GM18517 (cell line): ENCODE measurements at regions not wholly inside any gene's neighbourhood (a gene's known extent, or its start where the extent isn't known, plus 50 kb on each side); places are given as distances from the start of the nearest gene placed in this dataset.
A peak's percentile ranks its signal among the peaks of the same experiment; 100 is the strongest.
"Not testable (repeated sequence)": the region's sequence is repeated elsewhere in the genome, so short reads cannot be mapped to it uniquely, and the experiment has no call there.

Experiments
- ATAC-seq: cut with Tn5 transposase; IDR thresholded peaks from one replicate; pipeline ENCODE4 v1.9.1; 2021; ENCODE audit warnings: mild to moderate bottlenecking, moderate library complexity; ENCODE audit not compliant: unreplicated experiment

DNA sequence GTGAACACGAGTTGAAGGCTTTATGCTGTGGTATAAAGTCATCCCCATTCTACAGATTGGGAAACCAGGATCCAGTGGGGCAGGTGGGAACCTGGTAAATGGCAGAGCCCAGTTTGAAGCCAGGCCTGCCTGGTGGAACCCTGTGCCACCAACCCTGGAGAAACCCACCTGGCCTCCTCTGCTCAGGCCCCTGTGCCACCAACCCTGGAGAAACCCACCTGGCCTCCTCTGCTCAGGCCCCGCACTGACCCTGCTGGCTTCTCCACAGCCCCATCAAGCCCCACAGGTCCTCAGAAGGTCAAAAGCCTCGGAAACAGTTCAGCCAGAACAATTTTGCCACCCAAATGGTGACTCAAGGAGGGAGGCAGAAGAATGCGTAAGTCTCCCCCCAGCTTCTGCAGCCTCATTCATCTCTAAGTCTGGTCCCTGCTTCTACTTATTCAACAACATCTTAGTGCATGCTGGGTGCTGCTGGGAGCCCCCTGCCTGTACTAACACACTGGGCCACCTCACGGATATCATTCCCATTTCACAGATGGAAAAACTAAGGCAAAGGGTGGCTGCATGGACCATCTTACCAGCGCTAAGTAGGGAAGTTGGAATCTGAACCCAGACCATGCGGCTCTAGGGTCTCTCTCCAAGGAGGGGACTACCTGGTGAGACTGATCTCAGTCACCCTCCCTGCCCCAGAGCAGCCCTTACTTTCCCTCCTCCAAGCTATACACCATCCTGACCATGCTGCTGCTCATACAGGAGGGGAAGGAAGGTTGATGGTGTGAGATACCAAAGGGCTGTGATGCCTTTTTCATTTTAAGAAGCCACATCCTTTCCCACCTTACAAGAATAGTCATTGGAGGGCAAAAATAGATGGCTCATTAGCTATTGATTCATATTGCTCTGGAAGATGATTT is 93.7 kb upstream of the ID2 start:
- no peak for ATAC-seq

DNA sequence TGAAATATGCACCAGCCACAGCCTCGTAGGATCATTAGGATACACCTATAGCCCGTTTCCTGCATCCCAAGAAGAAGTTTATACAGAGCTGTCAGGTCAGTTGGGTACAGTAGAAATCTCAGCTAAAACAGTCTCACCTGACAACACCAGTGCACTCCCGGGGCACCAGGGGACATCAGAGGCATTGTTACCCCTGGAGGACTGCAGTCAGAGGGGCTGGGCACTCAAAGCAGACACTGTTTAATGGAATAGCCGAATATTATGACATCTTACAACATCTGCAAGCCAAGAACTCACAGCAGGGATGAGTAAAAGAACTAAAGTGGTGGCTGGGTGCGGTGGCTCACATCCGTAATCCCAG is 93.0 kb upstream of the ID2 start:
- ATAC-seq, result no peak

DNA sequence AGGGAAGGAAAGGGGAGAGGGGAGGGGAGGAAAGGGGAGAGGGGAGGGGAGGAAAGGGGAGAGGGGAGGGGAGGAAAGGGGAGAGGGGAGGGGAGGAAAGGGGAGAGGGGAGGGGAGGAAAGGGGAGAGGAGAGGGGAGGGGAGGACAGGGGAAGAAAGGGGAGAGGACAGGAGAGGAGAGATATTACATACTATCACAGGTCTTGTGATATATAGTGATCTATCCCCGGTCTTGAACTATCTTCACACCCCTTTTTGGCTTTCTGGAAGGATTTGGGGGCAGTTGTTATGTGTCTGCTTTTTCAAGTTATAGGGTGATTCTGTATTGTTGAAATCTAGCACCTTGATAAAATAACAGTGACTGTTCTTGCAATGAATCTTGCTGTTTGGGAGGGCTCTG is 92.1 kb upstream of the ID2 start:
- ATAC-seq, result no peak

DNA sequence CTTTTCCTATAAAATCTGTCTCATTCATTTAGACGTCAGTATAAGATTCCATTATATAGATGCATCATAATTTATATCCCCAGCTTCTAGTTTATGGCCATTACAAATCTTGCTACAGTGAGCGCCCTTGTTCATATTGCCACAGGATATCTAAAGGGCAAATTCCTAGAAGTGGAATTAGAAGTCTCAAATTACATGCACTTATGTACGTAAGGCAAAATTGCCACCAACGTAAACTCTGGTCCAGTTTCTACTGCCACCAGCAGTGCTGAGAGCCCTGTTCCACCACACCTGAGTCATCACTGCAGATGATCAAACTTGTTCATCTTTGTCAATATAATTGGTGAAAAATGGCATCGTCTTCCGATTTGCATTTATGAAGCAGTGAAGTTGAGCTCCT is 90.9 kb upstream of the ID2 start:
- ATAC-seq, result no peak

DNA sequence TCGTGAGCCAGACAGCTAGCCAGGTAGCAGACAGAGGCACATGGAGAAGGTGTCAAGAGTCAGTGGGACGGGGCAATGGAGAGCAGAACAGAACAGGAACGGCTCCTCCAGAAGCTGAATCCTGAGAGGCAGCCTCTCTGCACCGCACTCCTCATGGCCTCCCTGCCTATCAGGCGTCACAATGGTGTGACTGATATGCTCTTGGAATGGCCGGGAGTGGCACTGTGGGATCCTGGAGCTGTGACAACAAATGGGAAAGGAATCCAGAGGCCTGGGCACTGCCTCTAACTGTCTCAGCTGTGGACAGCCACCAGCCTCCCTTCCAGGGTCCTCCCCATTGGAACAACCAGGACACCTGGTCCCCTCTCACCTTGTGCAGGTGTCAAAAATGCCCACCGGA is 89.1 kb upstream of the ID2 start:
- ATAC-seq, result no peak

DNA sequence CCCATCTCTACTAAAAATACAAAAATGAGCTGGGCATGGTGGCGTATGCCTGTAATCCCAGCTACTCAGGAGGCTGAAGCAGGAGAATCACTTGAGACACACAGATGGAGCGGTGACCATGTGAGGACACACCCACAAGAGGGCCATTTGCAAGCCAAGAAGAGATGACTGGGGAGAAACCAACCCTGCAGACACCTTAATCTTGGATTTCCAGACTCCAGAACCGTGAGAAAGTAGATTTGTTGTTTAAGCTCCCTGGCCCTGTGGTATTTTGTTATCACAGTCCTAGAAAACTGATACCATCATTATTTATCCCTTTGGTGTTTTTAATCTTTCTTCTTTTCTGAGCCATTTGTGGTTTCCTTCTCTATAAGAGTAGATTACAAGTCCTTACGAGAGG is 88.6 kb upstream of the ID2 start:
- ATAC-seq, result no peak

DNA sequence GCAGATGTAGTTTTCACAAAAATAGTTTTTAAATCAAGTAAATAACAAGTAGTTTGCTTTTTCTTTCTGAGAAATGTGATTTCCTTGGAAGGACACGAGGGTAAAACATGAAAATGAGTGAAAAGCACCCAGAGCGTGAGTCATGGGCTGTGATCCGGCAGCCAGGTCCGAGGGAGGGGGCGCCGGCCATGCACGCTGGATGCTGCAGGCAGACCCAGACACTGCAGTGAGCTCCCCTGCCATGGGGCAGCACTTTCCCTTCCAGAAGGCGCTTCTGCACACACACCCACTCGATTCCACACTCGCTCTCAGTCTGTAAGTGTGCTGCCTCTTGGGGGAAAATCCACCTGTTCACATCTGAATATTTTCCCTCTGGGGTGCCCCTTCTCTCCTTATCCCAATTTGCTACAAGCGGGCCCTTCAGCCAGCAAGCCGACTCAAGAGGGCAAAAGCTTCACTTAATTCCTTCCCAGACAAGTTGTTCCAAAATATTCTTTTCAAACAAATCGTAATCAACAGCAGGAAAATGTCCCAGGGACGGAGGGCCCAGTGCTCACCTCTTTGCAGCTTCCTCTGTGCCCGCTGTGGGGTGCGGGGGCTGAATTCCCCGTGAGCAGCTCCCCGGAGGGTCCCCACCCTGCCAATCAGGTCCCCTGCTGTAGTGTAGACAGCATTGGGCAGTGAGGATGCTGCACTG is 87.0 kb upstream of the ID2 start:
- no peak for ATAC-seq

DNA sequence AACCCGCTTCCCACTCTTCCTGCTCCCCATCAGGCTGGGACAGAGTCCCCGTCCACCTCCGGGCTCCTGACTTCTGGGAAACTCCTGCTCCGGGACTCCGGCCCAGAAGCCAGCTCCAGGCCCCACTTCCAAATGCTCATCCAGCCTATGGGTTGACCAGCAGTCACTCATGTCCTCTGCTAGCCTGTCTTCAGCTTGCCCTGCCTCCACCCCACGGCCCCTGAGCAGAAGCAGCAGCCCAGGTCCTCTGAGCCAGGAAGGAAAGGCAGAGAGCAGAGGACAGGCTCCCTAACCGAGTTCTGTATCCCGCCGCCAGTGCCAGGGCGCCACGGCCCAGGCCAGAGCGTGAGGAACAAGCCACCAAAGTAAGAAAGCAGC is 86.4 kb upstream of the ID2 start:
- ATAC-seq, result no peak

DNA sequence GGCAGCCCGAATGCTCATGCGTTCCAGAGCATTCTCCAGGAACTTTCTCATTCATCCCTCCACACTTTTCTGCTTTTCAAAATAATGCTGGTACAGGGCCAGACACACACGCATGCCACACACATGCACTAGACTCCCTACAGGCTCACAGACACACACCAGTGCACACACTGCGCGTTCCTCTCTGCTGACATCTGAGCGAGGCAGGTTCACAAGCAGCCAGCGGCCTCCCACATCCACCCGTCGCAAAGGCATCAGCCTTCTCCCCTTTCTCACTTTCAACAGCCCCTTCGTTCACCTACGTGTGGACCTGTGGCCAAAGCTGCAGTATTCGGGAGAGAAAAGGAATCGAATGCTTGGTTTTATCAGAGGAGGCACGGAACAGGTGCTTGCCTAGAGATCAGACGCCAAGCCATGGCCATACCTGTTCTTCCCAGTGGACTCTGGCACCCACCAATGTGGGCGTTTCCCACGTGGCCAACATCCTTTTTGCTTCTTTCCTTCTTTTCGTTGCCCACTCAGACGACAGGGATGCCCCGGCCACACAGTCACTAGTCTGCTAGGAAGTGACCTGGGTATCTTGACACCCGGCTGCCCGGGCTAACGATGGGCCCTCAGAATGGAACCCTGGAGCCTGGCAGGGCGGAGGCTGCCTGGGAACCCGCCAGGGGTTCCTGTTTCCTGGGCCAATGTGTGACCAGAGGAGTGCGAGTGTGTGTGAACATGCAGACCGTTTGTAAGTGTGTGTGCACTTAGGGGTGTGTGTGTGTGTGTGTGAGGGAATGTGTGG is 85.8 kb upstream of the ID2 start:
- ATAC-seq, result no peak

DNA sequence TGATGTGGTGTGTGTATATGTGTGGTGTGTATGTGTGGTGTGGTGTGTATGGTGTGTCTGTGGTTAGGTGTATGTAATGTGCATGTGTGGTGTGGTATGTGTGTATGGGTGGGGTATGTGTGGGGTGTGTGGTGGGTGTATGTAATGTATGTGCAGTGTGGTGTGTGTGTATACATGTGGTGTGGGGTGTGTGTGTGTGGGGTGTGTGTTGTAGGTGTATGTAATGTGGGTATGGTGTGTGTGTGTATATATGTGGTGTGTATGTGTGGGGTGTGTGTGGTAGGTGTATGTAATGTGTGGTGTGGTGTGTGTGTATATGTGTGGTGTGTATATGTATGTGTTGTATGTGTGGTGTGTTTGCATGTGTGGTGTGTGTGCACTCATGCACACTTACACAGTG is 84.8 kb upstream of the ID2 start:
- no peak for ATAC-seq

DNA sequence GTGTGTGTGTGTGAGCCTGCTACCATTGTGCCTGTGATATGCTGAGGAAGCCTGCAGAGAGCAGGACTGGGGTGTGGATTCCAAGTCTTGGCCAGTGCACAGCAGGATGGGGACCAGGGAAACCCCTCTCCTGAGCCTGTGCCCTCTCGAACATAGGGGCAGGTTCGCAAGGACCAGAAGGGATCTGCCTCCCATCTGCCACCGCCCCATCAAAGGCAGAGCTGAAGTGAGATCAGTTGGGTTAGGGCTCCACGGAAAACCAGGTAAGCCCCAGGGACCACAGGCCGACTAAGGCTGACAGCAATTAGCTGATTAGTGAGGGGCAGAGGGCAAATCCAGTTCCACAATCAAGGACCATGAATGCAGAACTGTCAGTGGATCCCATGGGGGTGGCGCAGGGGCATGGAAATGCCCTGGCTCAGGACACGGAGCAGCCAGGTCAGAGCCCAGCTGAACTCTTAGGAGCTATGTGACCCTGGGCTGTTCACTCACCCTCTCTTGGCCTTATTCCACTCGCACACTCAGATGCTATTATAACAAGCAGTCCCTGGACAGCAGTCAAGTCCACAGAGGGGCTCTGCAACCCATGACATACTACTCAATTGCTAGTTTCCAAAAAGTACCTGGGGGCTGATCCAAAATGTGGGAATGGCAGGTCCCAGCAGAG is 84.2 kb upstream of the ID2 start:
- ATAC-seq, result no peak

DNA sequence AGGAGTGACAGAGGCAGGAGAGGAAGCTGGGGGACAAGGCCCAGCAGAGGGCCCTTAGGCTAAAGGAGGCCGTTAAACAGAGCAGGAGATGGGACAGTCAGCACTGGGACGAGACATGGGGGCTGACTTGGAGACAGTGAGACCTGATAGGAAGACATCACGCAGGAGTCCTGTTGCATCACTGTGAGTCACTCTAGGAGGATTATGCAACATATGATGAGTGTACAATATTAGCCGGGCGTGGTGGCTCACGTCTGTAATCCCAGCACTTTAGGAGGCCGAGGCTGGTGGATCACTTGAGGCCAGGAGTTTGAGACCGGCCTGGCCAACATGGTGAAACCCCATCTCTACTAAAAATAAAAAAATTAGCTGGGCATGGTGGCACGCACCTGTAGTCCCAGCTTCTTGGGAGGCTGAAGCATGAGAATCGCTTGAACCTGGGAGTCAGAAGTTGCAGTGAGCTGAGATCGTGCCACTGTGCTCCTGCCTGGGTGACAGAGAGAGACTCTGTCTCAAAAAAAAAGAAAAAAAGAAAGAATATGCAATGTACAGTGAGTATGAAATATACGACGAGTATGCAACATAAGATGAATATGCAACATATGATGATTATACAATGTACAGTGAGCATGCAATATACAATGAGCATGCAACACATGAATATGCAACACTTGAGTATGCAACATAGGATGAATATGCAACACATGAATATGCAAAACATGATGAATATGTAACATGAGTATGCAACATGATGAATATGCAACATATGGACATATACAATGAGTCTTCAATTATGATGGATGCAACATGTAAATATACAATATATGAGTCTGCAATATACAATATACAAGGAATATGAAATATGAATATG is 83.3 kb upstream of the ID2 start:
- ATAC-seq, result no peak

DNA sequence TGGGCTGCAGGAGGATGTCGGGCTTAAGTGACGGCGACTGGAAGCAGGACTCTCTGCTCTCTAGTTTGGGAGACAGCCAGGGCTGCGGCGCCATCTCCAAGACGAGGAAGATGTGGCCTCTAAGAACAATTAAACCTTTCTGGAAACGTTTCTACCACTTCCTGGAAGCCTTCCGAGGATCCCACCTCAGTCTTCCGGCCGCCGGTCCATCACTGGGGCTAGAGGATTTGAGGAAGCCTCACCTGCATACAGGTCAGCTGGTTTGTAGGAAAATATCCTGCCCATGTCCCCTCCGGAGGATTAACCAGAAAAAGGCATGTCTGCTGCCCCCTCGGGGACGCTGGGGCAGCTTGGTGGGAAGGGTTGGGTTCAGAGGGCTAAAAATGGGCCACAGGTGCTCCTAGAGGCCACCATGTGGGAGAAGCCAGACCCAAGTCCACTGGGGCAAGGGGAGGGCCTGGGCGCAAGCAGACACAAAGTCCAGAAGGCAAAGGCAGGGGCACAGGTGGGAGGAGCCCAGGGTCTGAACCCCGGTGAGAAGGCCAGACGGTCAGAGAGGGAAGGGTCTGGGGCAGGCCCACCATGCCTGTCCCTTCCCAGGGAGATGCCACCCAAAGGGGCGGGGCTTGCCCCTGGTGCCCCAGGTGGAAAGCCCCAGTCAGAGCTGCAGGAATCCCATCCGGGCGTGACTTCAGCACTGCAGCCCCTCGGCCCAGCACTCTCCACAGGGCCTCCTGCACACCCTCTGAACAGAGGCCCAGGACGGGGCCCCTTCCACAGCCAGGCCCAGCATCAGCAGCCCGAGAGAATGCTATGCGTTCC is 82.2 kb upstream of the ID2 start:
- ATAC-seq, result no peak

DNA sequence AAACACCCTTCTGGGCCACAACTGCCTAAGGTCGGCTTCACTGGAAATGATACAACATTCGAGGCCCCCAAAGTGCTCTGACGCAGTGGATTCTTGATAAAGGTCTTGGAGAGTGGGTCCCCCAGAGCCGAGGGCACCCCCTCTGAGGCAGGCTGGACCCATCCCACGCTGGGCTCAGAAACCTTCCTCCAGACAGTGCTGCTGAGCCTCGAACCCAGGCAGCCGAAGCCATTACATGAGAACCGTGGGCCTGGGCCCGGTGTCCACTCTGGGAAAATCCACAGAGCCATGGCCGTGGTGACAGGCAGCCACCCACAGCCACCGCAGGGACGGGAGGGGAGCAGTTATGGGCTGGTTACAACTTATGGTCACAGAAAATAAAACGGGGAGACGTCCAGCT is 81.4 kb upstream of the ID2 start:
- no peak for ATAC-seq

DNA sequence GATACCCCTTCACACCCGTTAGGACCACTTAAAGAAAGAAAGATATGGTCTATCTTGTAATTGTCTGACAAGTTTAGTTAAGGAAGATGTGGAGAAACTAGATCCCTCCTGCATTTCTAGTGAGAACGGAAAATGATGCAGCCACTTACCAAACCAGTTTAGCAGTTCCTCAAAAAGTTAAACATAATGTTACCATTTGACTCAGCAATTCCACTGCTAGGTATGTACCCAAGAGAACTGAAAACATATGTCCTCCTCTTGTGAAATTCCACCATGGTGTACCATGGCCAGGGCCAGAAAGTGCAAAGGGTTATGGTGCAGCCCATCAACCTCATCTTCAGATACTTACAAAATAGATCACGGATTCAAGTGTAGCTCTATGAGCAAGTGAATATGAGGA is 79.0 kb upstream of the ID2 start:
- ATAC-seq, result peak; percentile 61

DNA sequence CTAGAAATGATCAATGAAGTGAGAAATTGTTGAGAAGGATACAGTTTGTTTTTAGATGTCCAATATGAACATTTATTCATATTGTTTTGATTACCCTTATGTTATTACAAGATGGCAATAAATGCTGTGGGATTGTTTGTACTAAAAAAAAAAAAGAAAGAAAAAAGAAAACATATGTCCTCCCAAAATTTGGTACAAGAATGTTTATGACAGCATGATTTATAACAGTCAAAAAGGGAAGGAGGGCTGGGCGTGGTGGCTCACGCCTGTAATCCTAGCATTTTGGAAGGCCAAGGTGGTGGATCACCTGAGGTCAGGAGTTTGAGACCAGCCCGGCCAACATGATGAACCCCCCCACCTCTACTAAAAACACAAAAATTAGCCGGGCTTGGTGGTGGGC is 78.5 kb upstream of the ID2 start:
- not testable (repeated sequence) for ATAC-seq

DNA sequence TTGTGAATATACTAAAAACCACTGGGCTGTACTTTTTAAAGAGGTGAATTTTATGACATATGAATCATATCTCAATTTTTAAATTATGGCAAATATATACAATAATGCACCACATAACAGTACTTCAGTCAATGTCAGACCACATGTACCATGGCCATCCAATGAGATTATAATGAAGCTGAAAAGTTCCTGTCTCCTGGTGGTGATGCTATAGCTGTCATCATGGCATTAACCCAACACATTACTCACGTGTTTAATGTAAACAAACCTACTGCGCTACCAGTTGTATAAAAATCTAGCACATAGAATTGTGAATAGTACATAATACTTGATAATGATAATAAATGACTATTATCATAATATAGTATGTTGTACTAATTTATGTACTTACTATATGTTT is 77.6 kb upstream of the ID2 start:
- no peak for ATAC-seq

DNA sequence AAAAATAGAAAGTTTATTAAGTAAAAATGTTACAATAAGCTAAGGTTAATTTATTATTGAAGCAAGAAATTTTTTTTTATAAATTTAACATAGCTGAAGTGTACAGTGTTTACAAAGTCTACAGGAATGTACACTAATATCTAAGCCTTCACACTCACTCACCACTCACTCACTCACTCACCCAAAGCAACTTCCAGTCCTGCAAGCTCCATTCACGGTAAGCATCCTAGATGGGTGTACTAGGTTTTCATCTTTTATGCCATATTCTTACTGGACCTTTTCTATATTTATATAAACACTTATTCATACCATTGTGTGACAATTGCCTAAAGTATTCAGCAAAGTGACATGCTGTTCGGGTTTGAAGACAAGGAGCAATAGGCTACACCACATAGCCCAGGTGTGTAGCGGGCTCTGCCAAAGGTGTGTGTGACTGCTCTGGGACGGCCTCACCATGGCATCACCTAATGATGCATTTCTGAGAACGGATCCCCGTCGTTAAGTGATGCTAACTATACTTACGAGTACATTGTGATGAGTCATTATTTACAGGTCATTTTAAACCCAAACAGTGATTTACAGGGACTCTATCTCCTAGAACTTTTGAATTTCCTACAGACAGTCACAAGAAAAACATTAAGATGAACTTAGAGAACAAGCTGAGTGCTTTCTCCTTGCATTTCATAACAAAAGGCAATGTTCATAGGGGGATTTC is 76.3 kb upstream of the ID2 start:
- no peak for ATAC-seq

DNA sequence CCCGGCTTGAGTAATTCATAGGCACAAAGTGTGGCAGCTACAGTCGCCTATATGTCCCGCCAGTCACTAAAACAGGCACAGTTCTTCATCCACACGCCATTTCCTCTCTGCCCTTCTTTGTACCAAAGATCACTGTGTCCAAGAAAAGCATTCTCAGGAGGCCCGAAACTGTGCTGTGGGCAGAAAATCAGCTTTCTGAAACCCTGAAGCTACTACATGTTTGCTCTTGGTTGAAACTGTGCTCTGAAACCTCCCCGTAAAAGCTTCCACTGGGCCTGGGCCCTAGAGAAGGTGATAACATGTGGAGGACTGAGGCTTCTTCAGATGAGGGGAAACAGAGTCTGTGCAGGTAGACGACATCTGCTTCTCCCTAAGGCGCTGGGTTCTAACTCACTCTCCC is 75.6 kb upstream of the ID2 start:
- ATAC-seq, result peak; percentile 94
